Inferior parietal cortex (tissue), 1 donor: ENCODE measurements at regions not wholly inside any gene's neighbourhood (a gene's known extent, or its start where the extent isn't known, plus 50 kb on each side); places are given as distances from the start of the nearest gene placed in this dataset.

Source experiments
- DNase-seq: peaks from one replicate; pipeline ENCODE4 v3.0.0-alpha.2; 2016; ENCODE audit errors: extremely low spot score

GRCh38 chr4:178784491-178784890 is 1342.3 kb upstream of the AGA start:
- no peak for DNase-seq

- no peak for DNase-seq
Observed at GRCh38 chr4:178789279-178789678, 1347.0 kb upstream of the AGA start.

GRCh38 chr4:178799204-178799603 is 1357.0 kb upstream of the AGA start:
- DNase-seq: no peak

GRCh38 chr4:178808106-178808505 is 1365.9 kb upstream of the AGA start:
- no peak for DNase-seq

GRCh38 chr4:178809921-178810320 is 1367.7 kb upstream of the AGA start:
- no peak for DNase-seq

- DNase-seq: no peak
Observed at GRCh38 chr4:178811356-178811755, 1369.1 kb upstream of the AGA start.

GRCh38 chr4:178812866-178813265 is 1370.6 kb upstream of the AGA start:
- no peak for DNase-seq

GRCh38 chr4:178814908-178815307 is 1372.7 kb upstream of the AGA start:
- DNase-seq: no peak

GRCh38 chr4:178823673-178824295 is 1381.5 kb upstream of the AGA start:
- no peak for DNase-seq

GRCh38 chr4:178836865-178837264 is 1394.6 kb upstream of the AGA start:
- no peak for DNase-seq

- no peak for DNase-seq
Observed at GRCh38 chr4:178838776-178839175, 1396.5 kb upstream of the AGA start.

- DNase-seq: no peak
Observed at GRCh38 chr4:178856139-178856800, 1414.0 kb upstream of the AGA start.

GRCh38 chr4:178871476-178871875 is 1429.2 kb upstream of the AGA start:
- DNase-seq: no peak

GRCh38 chr4:178881937-178882336 is 1439.7 kb upstream of the AGA start:
- no peak for DNase-seq

GRCh38 chr4:178894126-178894525 is 1451.9 kb upstream of the AGA start:
- no peak for DNase-seq

GRCh38 chr4:178899084-178899483 is 1456.8 kb upstream of the AGA start:
- DNase-seq: no peak

- no peak for DNase-seq
Observed at GRCh38 chr4:178917756-178918155, 1475.5 kb upstream of the AGA start.

GRCh38 chr4:178937130-178937529 is 1494.9 kb upstream of the AGA start:
- DNase-seq: no peak

GRCh38 chr4:178941975-178942374 is 1499.7 kb upstream of the AGA start:
- no peak for DNase-seq

GRCh38 chr4:178953447-178954120 is 1511.3 kb upstream of the AGA start:
- no peak for DNase-seq

GRCh38 chr4:178955614-178956013 is 1513.4 kb upstream of the AGA start:
- no peak for DNase-seq

- no peak for DNase-seq
Observed at GRCh38 chr4:178958725-178959440, 1516.6 kb upstream of the AGA start.
